ENCODE measurements at regions not wholly inside any gene's neighbourhood (a gene's known extent, or its start where the extent isn't known, plus 50 kb on each side); places are given as distances from the start of the nearest gene placed in this dataset.

GRCh38 chr20:52905241-52905994 is 66.7 kb upstream of the TSHZ2 start:
- H3K27me3 ChIP-seq = no peaks in the 10 kb centered on the region
- H3K4me3 ChIP-seq = no peak overlapping the region
- H3K36me3 ChIP-seq = no peaks in the 10 kb centered on the region
- H3K27ac ChIP-seq = no peak overlapping the region
- H3K9me3 ChIP-seq = no peaks in the 10 kb centered on the region
- intact Hi-C loops (cut with DNase I) = no loop called here
- no peak for TF ChIP-seq CTCF (IDR thresholded peaks at IDR 0.05)
- no peaks in the 10 kb centered on the region for H3K4me1 ChIP-seq
- DNase-seq (ENCODE audit: low spot score in 2 of 2) = no peak

GRCh38 chr20:52904837-52905236 is 67.3 kb upstream of the TSHZ2 start:
- Histone ChIP-seq H3K36me3 (no peaks in the 10 kb centered on the region), H3K4me1 (no peaks in the 10 kb centered on the region), H3K27me3 (no peaks in the 10 kb centered on the region), H3K27ac (no peak overlapping the region), H3K9me3 (no peaks in the 10 kb centered on the region), H3K4me3 (no peak overlapping the region)
- intact Hi-C loops (cut with DNase I) = no loop called here
- no peak for TF ChIP-seq CTCF (IDR thresholded peaks at IDR 0.05)
- DNase-seq (ENCODE audit: low spot score in 2 of 2) = no peak

GRCh38 chr20:52899041-52899608 is 73.0 kb upstream of the TSHZ2 start:
- H3K36me3 ChIP-seq = no peaks in the 10 kb centered on the region
- H3K4me1 ChIP-seq = no peaks in the 10 kb centered on the region
- H3K27me3 ChIP-seq = no peaks in the 10 kb centered on the region
- H3K27ac ChIP-seq = no peak overlapping the region
- DNase-seq (ENCODE audit: low spot score in 2 of 2) = no peak
- no peaks in the 10 kb centered on the region for H3K9me3 ChIP-seq
- no peak overlapping the region for H3K4me3 ChIP-seq
- TF ChIP-seq CTCF (IDR thresholded peaks at IDR 0.05) = no peak
- intact Hi-C loops (cut with DNase I) = no loop called here

GRCh38 chr20:52896348-52896747 is 75.8 kb upstream of the TSHZ2 start:
- intact Hi-C loops (cut with DNase I) = no loop called here
- no peak for DNase-seq (ENCODE audit: low spot score in 2 of 2)
- no peaks in the 10 kb centered on the region for H3K27me3 ChIP-seq
- TF ChIP-seq CTCF (IDR thresholded peaks at IDR 0.05) = no peak
- no peaks in the 10 kb centered on the region for H3K4me1 ChIP-seq
- H3K36me3 ChIP-seq = no peaks in the 10 kb centered on the region
- no peak overlapping the region for H3K27ac ChIP-seq
- no peak overlapping the region for H3K4me3 ChIP-seq
- no peaks in the 10 kb centered on the region for H3K9me3 ChIP-seq

GRCh38 chr20:52895701-52896100 is 76.5 kb upstream of the TSHZ2 start:
- H3K4me3 ChIP-seq = no peak overlapping the region
- intact Hi-C loops (cut with DNase I) = no loop called here

More at GRCh38 chr20:52895701-52896100, 76.5 kb upstream of the TSHZ2 start:
- Histone ChIP-seq H3K4me1 (no peaks in the 10 kb centered on the region), H3K27me3 (no peaks in the 10 kb centered on the region), H3K27ac (no peak overlapping the region), H3K36me3 (no peaks in the 10 kb centered on the region), H3K9me3 (no peaks in the 10 kb centered on the region)
- TF ChIP-seq CTCF (IDR thresholded peaks at IDR 0.05) = no peak
- DNase-seq (ENCODE audit: low spot score in 2 of 2) = no peak

All from ascending aorta (tissue), 2 donors.